HG02870 (cell line): ENCODE measurements at regions not wholly inside any gene's neighbourhood (a gene's known extent, or its start where the extent isn't known, plus 50 kb on each side); places are given as distances from the start of the nearest gene placed in this dataset.
"Not testable (repeated sequence)": the region's sequence is repeated elsewhere in the genome, so short reads cannot be mapped to it uniquely, and the experiment has no call there.

Experiments used
- ATAC-seq: cut with Tn5 transposase; IDR thresholded peaks from one replicate; pipeline ENCODE4 v1.9.1; 2021; ENCODE audit warnings: mild to moderate bottlenecking, moderate library complexity; ENCODE audit not compliant: unreplicated experiment

- no peak for ATAC-seq
Measured at GRCh38 chr14:55766071-55766470, 186.1 kb downstream of the KTN1 start.

- no peak for ATAC-seq
Measured at GRCh38 chr14:55767286-55767685, 187.3 kb downstream of the KTN1 start.

- no peak for ATAC-seq
Measured at GRCh38 chr14:55769877-55770276, 189.9 kb downstream of the KTN1 start.

- no peak for ATAC-seq
Measured at GRCh38 chr14:55771242-55771981, 191.4 kb downstream of the KTN1 start.

GRCh38 chr14:55772486-55772885 lies 192.5 kb downstream of the KTN1 start:
- no peak for ATAC-seq

DNA sequence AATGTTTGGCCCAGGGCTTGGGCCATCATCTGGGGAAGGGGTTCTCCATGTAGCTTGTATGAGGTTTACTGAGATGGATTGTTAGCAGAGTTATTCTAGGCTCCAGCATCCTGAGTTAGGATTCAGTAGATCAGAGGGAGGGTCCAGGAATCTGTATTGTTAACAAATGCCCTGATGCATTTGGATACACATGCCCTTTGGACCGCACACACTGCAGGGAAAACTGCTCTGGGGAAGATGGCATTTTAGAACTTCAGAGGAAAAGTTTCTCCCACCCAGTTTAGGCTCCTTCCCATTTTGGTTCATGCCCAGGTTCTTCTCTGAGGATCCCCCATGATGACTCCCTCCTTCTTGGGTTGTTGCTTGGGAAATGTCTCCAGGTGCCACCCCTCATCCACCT lies 193.3 kb downstream of the KTN1 start:
- no peak for ATAC-seq

DNA sequence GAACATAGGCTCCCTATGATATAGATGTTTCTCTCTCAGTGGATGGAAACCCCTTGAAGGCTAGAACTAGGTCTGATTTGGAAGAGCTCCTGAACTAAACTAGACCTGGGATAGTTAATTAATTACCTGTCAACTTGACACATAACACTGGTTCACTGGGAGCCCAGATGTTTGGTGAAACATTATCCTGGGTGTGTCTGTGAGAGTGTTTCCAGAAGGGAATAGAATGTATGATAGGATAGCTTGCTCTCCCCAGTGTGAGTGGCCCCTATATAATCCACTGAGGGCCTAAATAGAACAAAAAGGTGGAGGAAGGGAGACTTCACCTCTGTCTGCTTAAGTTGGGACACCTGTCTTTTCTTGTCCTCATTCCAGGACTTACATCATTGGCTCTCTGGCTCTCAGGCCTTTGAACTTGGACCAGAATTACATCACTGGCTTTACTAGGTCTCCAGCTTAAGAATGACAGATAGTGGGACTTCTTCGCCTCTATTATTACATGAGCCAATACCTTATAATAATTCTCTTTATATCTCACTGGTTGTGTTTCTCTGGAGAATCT lies 194.1 kb downstream of the KTN1 start:
- no peak for ATAC-seq

DNA sequence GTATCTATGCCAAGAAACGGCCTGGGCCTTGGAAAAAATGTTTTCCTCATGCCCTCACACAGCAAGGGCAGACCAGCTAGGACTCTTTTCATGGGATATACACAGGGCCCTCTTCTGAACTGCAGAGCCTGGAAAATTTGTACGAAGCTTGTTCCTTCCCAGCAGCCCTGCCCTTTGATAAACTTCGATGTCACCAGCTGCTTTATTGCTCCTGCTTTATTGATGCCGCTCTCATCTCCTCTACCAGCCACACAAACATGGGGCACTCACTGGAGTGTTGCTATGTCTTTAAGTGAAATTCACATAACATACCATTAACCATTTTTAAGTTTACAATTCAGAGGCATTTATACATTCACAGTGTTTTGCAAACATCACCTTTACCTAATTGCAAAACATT lies 197.9 kb downstream of the KTN1 start:
- no peak for ATAC-seq

DNA sequence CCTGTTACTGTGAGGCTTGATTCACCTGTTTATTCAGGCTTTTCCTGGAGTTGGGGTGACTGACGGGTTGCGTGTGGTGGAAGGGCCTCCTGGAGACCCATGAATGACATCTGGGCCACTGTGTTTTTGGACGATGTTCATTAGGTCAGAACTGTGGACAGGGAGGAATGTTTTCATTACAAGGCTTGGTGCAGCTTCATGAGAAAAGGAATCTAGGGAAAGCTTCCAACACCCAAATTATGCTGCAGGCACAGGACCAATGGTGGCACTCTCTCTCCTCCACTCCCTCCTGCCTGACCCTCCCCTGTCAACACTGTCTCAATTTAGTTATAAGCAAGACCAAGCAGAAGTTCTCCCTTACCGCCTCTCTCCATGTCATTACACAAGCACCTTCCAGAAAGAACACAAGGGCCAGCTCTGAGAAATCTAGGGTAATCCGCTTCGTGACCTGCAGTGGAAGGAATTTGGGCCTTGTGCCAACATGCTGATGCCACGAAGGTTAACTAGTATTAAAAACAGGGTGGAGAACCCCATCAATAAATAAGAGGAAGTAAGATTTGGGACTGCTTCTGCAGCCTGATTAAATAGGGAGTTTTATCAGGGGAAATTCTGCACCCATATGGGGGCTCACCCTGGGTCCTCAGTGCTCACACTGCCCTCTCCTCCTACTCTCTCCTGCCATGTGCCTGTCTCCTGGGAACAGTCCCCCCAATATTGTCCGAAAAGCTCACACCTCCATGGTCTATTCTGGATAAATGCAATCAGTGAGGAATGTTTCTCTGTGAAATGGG lies 200.3 kb downstream of the KTN1 start:
- ATAC-seq = no peak

DNA sequence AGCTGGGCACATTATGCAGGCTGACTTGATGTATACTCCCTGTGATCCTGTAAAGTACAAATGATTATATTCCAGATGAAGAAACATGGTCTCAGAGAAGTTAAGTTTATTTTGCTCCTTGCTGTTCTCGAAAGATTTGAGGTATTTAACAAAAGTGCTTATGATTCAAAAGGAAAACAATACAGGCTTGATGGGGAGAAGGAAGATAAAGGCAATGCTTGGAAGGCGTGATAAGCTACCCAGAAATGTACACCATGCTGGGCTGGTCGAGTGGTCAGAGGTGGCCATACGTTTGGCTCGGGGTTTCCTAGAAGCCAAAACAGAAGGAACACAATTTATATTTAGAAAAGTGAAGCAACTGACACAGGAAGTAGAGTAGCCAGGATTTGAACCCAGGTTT lies 201.0 kb downstream of the KTN1 start:
- no peak for ATAC-seq

DNA sequence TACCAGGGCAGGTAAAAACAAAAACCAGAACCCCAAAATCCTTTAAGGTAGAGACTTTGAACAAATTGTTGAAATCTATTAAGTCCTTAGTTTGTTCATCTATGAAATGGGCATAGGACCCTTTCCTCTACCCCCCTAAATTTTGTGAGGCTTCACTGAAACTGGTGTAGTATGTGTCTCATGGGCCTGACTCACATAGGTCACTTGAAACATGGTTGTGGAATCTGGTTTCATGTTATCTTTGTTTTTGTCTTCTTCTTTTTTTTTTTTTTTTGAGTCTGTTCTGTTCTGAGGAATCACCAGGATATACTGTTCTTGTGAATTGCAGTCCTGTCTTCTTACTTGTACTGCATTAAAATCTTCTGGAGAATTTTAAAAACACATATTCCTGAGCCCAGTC lies 202.2 kb downstream of the KTN1 start:
- ATAC-seq = no peak

GRCh38 chr14:55789406-55789805 lies 209.4 kb downstream of the KTN1 start:
- no peak for ATAC-seq

GRCh38 chr14:55794655-55795595 lies 214.9 kb downstream of the KTN1 start:
- ATAC-seq = no peak

GRCh38 chr14:55796513-55796912 lies 216.5 kb downstream of the KTN1 start:
- not testable (repeated sequence) for ATAC-seq

- ATAC-seq = no peak
Measured at GRCh38 chr14:55798406-55798805, 218.4 kb downstream of the KTN1 start.

DNA sequence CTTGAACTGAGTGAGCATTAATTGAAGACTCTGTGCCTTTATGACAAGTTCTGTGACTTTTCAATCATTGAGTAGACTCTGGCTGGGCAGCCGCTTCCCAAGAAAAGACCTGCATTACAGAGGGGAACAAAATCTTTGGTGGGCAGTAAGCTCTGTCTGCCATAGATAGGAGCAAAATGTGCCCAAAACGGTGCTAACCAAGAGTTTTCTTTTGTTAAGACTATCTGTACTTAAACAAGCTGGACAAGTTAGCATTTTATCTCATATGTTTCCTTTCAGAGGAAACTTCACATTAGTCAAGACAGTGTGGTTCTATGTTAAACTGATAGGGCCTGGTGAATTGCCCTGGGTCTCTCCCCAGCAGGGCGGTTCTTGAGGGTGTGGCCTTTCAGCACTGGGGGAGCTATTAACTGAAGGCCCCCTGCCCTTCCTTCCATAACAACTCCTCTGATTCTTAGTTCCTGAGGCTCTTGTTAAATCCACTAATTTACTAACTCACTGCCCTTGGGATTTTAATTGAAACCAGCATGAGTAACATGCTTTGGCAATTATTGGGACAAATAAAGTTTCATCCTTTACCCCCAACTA lies 219.6 kb downstream of the KTN1 start:
- ATAC-seq = no peak

DNA sequence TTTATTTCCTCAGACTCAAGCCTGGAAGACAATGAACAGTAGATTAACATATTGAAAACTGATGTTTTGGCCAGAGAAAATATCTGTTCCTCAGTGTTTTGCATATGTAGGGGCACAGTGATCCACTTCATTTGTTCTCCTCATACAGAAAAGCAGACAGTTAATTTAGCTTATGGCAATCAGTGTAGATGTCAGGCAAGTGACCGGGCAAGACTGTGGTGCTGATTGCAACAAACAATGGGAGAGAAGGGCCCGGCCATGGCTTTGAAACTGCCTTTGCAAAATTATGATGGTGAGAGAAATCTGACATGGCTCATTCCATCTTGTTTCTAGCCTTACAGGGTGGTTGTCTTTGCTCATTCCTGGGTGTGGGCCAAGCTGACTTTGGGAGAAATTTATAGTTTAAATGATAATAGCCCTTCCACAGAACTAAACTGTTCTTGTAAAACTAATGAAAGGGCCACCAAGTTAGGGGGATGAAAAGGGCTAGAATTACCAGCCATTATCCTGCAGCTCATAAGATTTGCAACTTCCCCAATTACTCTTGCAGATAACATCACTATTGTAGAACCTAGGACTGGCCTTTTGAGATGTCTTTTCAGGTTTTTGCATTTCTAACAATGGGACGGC lies 220.3 kb downstream of the KTN1 start:
- ATAC-seq = no peak

DNA sequence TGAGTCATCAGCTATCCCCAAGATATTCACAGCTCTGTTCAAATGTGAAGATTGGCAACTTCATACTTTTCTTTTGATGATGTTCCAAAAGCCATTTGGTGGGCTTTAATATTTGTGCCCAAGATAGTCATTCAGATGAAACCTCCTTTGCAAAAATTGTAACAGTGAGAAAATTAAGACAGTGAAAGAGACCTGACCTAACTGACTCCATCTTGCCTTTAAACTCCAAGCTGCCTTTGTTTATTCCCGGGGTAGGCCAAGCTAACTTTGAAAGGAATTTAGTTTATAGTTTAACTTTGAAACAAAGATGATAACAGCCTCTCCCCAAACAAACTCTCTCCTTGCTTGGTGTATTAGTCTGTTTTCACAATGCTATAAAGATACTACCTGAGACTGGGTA lies 221.1 kb downstream of the KTN1 start:
- ATAC-seq = no peak

DNA sequence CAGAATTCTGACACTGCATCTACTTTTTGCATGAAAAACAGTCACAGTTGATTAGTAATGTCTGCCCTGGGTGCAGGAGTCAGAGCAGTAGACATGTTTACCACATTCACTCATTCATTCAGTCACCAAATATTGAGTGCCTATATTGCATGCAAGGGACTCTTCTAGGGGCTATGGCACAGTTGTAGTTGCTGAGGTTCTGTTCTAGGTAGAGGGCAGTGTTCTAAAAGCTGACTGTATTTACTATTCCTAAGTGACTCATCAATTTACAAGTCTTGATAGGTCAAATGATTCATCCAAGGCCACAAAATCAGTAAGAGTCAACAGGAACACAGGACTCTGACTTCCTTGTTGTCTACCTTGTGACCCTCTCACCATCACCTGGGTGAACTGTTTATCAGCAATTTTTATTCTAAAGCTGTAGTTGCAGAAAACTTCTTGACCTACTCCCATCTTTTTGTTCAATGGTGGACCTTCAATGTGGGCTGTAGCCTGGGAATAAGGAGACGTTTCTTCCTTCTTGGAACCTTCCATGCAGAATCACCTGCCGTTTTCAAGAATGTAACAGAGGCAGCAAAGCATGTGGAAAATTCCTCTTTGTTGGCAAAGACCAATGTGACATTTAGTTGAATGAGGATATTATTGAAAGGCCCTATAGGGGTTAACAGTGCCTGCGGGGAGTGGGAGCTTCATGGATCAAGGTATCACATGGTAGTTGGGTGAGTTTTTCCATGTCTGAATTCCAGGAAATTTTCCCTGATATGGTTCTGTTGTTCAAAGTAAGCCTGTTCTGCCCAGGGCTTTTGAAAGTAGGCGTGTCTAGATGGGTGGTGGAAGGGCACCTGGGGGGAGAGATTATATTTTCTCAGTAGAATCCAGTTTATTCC lies 223.2 kb downstream of the KTN1 start:
- ATAC-seq = no peak
